ENCODE measurements at regions not wholly inside any gene's neighbourhood (a gene's known extent, or its start where the extent isn't known, plus 50 kb on each side); places are given as distances from the start of the nearest gene placed in this dataset.
A peak's percentile ranks its signal among the peaks of the same experiment; 100 is the strongest.

- TF ChIP-seq CTCF (IDR thresholded peaks at IDR 0.05) (peak in 1 of 6 experiments; percentile 21), POLR2A (IDR thresholded peaks at IDR 0.05) (no peak)
Measured at GRCh38 chr5:128695791-128696530, 157.9 kb upstream of the FBN2 start.

Measured in esophagus squamous epithelium (tissue), 4 donors.